ENCODE measurements at regions not wholly inside any gene's neighbourhood (a gene's known extent, or its start where the extent isn't known, plus 50 kb on each side); places are given as distances from the start of the nearest gene placed in this dataset.

DNA sequence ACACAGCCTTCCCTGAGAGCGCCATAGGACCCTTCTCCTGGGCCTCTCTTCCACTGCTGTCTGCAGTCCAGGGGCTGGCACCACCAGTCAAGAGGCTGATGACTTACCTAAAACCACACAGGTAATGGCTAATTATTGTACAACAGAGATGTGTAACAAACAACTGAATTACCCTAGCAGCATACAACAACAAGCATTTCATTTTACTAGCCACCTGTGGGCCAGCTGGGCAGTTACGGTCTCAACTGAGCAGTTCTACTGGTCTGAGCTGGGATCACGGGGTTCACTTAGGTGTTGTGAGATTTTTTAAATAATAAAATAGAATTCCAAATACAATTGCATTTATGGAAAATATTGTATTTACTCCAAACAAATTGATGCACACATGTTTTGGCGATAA lies 431.9 kb downstream of the TNS3 start:
- Histone ChIP-seq H3K27ac (ENCODE audit: low read depth, low read length) (no peak overlapping the region), H3K4me2 (ENCODE audit: insufficient read depth in 1 of 2, low read depth in 2 of 2, low read length in 2 of 2) (no peak overlapping the region), H3K23ac (ENCODE audit: insufficient read length) (no peak overlapping the region), H3K4me1 (replicated peaks in 1 of 4; ENCODE audit: control insufficient read depth in 3 of 4, insufficient read depth in 4 of 4, low read length in 3 of 4) (peaks cover 0 to 3% (median 0%) of the 10 kb centered on the region in 4 experiments; a peak in 2 of 7 replicates), H3K56ac (replicated peaks; ENCODE audit: insufficient read length, low read depth, low read length) (no peak overlapping the region), H3K23me2 (ENCODE audit: low read depth, low read length) (no peaks in the 10 kb centered on the region), H3K9me3 (ENCODE audit: insufficient read depth in 2 of 2, low read depth in 1 of 2, low read length in 1 of 2) (no peaks in the 10 kb centered on the region), H3K79me2 (ENCODE audit: control insufficient read depth in 1 of 2, insufficient read depth in 2 of 2, low read length in 2 of 2) (no peaks in the 10 kb centered on the region), H3K27me3 (replicated peaks in 1 of 4; ENCODE audit: control insufficient read depth in 3 of 4, extremely low read depth in 1 of 4, insufficient read depth in 3 of 4, low read length in 3 of 4) (no peaks in the 10 kb centered on the region), H3K9ac (replicated peaks in 1 of 4; ENCODE audit: extremely low read depth in 1 of 4, low read depth in 3 of 4, low read length in 3 of 4) (no peak overlapping the region), H4K5ac (ENCODE audit: insufficient read length, low read depth, low read length) (no peak overlapping the region), H3K4ac (replicated peaks; ENCODE audit: insufficient read length, low read depth, low read length) (no peak overlapping the region), H2BK20ac (ENCODE audit: low read length) (no peak overlapping the region), H2AK5ac (ENCODE audit: low read depth, low read length) (no peak overlapping the region), H2BK12ac (ENCODE audit: low read depth, low read length) (no peak overlapping the region), H4K8ac (ENCODE audit: extremely low read depth, insufficient read depth, low read length) (no peak overlapping the region; the same call in 1 of the 2 replicates), H2BK15ac (ENCODE audit: low read length) (no peak overlapping the region), H2BK120ac (replicated peaks; ENCODE audit: low read depth, low read length) (no peak overlapping the region), H2AFZ (ENCODE audit: low read length) (no peak overlapping the region), H3K18ac (ENCODE audit: extremely low read depth, low read length) (no peak overlapping the region), H3K79me1 (ENCODE audit: low read depth, low read length) (no peaks in the 10 kb centered on the region), H3K14ac (ENCODE audit: insufficient read length) (no peak overlapping the region), H3K4me3 (ENCODE audit: extremely low read depth in 1 of 4, insufficient read depth in 2 of 4, low read depth in 3 of 4, low read length in 4 of 4) (no peak overlapping the region), H3K36me3 (ENCODE audit: control insufficient read depth in 2 of 4, insufficient read depth in 4 of 4, low read length in 3 of 4) (no peaks in the 10 kb centered on the region), H4K91ac (replicated peaks; ENCODE audit: insufficient read length, low read length) (no peak overlapping the region), H4K20me1 (replicated peaks in 1 of 2; ENCODE audit: control insufficient read depth in 1 of 2, insufficient read depth in 2 of 2, low read length in 2 of 2) (no peaks in the 10 kb centered on the region), H2BK5ac (ENCODE audit: low read depth, low read length) (no peak overlapping the region)
- DNase-seq (ENCODE audit: low read depth in 1 of 2, low spot score in 2 of 2): no peak
- TF ChIP-seq EGR1 (IDR thresholded peaks at IDR 0.05; ENCODE audit: borderline replicate concordance, low read depth, low read length): no peak
- TF ChIP-seq CBX5 (IDR thresholded peaks at IDR 0.05; ENCODE audit: low read depth, low read length): no peak
- CTCF ChIA-PET (ENCODE audit: partially characterized antibody): interaction anchor here (0.7 kb wide), 1 partner anchor 32 kb away, joined by 3 read pairs; no protein-coding TSS in a partner anchor
- no peak for FAIRE-seq
- WGBS, 2 experiments (ENCODE audit: extremely low coverage in 1 of 2, insufficient coverage in 1 of 2, insufficient read length in 1 of 2, insufficient replicate concordance in 2 of 2, low coverage in 1 of 2, low lambda C conversion rate in 2 of 2, missing lambda C conversion rate in 1 of 2): 86% methylated on average over 4 of the region's 4 CpGs; no CpG with 5 or more reads in 1 of the 2 experiments
- POLR2A ChIA-PET (ENCODE audit: partially characterized antibody): no interaction called here

Measured in H1 (cell line).